ENCODE measurements at regions not wholly inside any gene's neighbourhood (a gene's known extent, or its start where the extent isn't known, plus 50 kb on each side); places are given as distances from the start of the nearest gene placed in this dataset.
"Not testable (repeated sequence)": the region's sequence is repeated elsewhere in the genome, so short reads cannot be mapped to it uniquely, and the experiment has no call there.

GRCh38 chr3:11911887-11912286, 65.2 kb upstream of the TAMM41 start:
- not testable (repeated sequence) for TF ChIP-seq CTCF (IDR thresholded peaks at IDR 0.05; ENCODE audit: insufficient read depth, low read length); POLR2AphosphoS5 (IDR thresholded peaks at IDR 0.05; ENCODE audit: low read depth)

All from HL-60 (cell line).